Skin of body (tissue), 2 donors: ENCODE measurements at regions not wholly inside any gene's neighbourhood (a gene's known extent, or its start where the extent isn't known, plus 50 kb on each side); places are given as distances from the start of the nearest gene placed in this dataset. TPM values are rescaled to one million over a fixed set of nuclear protein-coding genes. Genes with fewer than 3 reads are reported as not detected.

Source experiments
- DNase-seq: peaks from one replicate; lab custom pipeline; 2025; lab: John Stamatoyannopoulos, UW
- small RNA-seq: library from RNA; depleted of rRNA; stranded (forward); fragments of <200 nt; gene quantifications from one replicate; pipeline ENCODE3, GENCODE V24; 2014; ENCODE audit warnings: low replicate concordance

DNA sequence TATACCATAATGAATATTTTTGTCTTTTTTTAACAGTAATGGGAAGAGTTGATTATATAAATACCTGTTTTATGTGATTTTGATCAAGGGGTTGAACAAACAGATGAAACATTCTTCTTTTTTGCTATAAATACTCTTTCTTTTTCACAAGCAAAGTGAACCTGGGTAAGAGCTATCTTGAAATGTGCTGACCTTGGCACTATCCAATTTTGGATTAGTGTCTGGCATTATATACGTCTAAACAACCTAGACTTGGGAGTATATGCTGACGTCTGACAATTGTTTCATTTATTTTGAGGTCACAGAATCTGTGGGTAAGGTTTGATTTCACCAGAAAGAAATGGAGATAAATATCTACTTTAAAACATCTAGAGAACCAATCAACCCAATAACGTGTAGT, 716.0 kb upstream of the STXBP6 start:
- DNase-seq: no peak

DNA sequence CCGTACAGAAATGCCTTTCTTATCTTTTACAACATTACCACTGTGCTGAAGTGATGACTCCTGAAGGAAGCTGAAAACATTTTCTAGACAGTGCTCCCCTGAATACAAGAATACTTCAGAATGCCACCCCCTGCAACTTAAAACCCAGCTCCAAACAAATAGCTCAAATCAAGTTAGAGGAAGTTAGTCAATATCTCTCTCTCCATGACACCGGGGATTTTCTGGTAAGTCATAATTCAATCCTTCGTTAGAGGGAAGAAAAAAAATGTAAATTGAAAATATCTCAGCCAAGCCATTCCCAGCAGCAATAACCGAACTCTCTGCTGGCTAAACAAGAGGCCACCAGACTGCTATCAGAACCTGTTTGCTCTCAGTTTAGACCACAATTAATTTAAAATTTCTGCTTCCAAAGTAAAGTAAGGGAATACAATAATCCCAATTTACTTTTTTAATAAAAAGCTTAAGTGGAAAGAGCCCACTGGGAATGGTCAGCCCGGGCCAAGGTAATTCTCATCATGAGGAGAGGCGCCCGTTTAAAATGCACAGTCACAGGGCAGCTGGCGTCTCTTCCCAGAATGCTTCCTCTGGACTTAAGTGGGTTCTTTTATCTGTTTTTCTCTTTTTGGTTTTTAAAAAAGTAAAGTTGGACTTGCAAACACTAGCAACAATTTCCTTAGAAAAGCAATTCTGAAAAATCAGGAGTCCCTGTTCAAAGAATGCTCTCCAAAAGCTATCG, 710.1 kb upstream of the STXBP6 start:
- no peak for DNase-seq

DNA sequence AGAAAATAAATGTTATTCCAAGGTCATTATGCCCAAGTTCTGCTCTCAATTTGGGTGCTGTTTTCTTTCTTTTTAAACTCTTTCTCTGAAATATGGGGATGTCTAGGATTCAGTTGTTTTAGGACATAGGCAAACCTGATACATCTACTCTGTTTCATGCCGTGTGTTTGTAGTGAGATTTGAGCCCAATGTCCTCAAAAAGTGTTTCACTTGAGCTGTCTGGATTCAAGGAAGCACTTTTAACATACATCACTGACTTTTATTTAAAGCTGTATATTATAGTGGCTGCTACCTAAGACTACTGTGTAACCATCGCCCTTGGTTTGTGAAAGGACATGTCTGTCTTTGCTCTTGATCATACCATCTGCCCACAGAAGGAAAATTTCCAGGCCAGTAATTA, 709.3 kb upstream of the STXBP6 start:
- no peak for DNase-seq

DNA sequence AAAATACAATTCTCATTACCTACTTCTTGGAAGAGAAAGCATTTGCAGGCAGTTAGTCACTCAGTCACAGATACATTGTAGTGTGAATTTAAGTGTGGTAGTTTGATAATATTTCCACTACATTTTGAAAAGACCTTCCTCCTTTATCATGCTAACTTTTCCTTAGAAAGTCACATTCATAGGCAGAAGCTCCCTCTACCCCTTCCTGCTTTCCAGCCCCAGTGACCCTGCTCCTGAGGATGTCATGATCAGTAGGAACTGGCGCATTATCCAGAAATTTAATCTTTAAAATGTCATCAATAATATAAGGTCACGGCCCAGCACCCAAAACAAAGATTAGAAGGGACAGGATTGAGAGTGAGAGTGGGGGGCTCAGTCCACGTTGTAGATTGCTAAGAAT, 707.4 kb upstream of the STXBP6 start:
- no peak for DNase-seq

- DNase-seq: no peak
Observed at GRCh38 chr14:25756876-25757275, 706.9 kb upstream of the STXBP6 start.

- no peak for DNase-seq
Observed at GRCh38 chr14:25753130-25753529, 703.2 kb upstream of the STXBP6 start.

DNA sequence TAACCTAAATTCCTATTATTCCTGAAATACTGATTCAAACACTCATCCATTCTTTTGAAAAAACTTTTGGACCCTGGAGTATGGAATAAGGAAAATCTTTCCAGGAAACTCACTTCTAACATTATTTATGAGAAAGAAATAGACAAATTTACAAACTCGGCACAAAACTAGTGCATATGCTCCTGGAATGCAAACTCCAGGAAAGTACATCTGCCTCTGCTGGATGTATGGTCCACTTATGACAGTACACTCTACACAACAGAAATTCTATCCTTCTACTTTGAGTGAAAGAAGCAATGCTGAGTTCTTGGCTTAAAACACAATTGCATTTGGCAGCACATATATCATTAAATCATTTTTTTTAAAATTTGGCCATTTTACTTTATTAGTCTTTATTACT, 700.5 kb upstream of the STXBP6 start:
- peak; percentile 80 for DNase-seq

Small RNA genes in the stretch of these regions (small RNA-seq; reads per million reads assigned to genes)
- gene RF00440: not detected
